Fibroblast of the conjunctiva (primary cell): ENCODE measurements at regions not wholly inside any gene's neighbourhood (a gene's known extent, or its start where the extent isn't known, plus 50 kb on each side); places are given as distances from the start of the nearest gene placed in this dataset.
"Not testable (repeated sequence)": the region's sequence is repeated elsewhere in the genome, so short reads cannot be mapped to it uniquely, and the experiment has no call there.

Source experiments
- DNase-seq: peaks from one replicate; pipeline ENCODE4 v3.0.0-alpha.2; 2010; ENCODE audit warnings: low read depth

DNA sequence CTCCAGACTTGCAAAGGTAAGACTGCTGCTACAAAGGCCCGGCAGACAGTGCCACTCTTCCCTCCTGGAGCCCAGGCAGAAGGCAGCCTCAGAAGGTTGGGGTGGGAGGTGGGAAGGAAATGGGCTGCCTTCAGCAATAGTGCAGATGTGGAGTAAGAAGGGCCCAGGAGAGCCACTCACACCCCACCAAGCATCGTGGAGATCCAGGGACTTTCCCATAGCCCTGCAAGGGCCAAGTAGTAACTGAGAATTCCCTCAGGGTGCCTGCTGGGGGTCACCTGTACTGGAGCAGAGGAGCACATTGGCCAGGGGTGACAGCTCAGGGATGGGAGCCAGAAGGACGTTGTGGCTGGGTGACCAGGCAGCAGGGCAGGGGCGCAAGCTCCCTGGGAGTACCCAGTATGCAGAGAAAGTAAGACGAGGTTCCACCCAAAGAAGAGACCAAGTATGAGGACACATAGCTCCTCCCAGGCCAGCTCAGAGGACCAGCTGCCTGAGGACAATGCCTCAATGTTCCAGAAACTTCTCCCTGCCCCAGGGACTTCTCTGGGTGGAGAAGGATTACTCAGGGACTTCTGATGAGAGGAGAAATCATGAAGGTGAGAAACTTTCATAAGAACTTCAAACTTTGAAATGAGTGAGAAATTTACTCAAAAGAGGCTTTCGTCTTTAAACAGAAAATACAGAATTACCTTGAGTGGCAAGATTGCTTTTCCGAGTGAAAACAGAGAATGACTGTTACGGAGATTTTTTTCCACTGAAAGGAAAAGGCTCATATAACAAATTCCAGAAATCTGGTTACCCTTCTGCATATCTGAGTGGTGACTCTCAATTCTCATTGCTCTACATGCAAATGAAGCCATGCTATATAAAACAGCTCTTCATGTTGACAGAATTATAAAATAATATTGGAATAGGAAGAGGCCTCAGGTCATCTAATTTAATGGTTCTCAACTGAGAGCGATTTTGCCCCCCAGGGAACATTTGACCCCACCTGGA is 87.9 kb upstream of the TRIO start:
- DNase-seq: no peak

DNA sequence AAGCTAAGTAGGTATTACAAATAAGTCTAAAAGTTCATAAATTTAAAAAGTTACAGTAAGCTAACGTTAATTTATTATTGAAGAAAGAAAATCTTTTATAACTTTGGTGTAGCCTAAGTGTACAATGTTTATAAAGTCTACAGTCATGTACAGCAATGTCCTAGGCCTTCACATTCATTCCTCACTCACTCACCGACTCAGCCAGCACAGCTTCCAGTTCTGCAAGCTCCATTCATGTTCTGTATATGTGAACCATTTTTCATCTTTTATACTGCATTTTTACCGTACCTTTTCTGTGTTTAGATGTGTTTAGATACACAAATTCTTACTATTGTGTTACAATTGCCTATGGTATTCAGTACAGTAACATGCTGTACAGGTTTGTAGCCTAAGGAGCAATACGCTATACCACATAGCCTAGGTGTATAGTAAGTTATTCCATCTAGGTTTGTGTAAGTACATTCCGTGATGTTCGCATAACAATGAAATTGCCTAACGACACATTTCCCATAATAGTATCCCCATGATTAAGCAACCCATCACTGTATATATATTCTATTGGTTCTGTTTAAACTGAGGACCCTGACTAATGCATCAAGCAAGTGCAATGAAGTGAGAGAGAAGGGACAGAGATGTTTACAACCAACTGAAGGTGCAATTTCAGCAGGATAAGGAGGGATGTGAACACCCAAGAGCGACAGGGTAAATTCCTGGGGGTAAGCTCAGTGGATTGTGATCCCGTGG is 88.9 kb upstream of the TRIO start:
- no peak for DNase-seq

DNA sequence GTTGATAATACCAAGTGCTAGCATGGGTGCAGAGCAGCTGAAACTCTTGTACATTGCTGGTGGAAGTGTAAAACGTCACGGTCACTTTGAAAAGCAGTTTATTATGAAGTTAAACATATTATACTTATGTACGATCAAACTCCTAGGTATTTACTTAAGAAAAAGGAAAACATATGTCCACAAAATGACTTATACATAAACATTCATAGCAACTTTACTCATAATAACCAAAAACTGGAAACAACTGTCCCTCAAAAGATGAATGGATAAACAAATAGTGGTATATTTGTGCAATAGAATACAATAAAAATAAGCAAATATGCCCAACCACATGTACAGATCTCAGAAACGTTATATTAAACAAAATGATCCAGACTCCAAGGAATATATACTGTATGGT is 92.3 kb upstream of the TRIO start:
- no peak for DNase-seq

DNA sequence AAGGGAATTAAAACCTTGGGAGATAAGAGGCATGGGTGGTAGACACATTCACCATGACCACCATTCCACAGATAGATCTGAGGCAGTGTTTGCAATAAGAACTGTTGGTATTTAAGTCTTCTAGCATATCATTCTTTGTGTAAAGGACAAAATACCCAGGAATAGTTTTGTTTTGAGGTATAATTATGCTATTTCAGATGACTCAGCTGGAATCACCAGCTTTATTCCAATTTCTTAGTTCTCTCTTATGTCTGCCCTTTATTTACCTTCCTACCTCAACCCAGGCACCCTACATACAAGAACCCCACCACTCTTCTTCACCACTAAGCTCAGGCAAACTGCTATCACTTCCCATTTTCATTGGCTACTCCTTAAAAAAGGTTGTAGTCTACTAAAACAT is 94.7 kb upstream of the TRIO start:
- DNase-seq: no peak

DNA sequence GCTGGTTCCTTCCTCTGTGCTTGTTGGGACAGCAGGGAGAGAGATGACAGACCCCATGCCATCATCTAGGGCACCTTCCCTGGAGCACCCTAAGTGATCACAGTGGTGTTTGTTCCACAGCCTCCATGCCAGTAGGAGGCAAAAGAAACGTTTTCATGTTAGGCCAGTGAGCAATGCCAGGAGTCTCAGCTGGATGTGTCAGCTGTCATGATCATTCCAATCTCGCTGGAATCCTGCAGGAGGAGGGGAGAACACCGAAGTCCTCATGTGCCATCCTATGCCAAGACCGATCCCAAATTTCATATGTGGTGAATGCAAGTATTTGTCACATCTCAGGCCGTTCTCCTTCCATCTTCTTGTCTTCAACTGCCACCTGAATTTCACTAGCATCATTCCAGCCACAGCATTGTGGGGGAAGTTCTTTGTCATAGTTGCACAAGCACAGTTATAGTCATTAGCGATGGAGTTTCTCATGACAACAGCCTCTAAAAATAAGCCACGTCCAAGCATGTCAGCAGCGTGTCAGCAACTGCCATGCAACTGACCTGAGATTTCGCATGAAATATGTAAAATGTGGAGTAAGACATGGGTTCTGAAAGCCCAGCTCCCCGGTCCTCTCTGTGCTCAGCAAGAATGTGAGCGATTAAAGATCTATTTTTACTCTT is 97.2 kb upstream of the DNAH5 start:
- no peak for DNase-seq

DNA sequence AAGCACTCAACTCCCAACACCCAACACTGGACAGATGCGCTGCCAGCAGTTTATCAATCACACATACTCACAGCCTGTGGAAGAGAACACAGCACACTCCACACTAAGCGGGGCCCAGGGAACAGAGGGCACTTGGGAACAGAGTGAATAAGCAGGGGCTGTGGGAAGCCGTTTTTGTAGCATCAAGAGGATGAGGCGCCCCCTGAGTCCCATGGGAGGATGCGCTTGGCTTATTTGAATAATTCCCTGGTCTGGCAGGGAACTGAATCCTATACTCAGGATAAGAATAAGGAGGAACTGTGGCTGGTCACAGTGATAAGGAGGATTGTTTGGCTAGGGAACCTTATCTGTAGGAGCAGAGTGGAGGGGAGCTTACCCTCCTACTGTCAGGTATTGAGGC is 96.1 kb upstream of the DNAH5 start:
- DNase-seq: no peak

DNA sequence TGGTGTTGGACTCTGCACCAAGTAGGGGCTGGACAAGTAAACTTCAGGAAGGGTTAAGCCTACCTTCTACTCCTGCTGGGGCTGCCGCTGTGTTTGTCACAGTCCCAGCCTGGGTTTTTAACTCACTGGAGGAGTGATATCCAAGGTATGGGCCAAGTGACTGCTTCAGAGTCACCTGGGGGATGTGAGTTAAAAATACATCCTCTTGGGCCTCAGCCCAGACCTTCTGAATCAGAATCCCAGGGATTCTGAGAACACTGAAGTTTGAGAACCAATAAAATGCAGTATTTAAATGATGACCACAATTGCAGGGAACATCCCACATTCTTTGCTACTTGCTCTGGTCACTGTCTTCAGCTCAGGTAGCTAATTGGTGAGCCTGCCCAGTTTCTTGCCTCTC is 95.1 kb upstream of the DNAH5 start:
- no peak for DNase-seq

DNA sequence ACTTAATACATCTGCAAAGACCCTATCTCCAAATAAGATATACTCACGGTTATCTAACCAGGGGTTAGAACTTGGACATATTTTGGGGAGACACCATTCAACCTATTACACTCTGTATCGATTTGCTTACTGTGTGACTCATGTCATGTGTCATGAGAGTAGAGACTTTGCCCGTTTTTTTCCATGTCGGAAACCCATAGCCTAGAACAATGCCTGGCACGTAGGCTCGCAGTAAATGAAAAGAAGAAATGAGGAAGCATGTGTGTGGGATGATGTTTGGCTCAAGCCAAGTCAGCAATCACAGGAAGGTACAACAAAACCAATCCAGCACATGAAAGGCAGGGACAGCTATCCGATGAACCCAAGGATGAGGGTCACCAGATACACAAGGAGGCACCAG is 94.6 kb upstream of the DNAH5 start:
- no peak for DNase-seq

DNA sequence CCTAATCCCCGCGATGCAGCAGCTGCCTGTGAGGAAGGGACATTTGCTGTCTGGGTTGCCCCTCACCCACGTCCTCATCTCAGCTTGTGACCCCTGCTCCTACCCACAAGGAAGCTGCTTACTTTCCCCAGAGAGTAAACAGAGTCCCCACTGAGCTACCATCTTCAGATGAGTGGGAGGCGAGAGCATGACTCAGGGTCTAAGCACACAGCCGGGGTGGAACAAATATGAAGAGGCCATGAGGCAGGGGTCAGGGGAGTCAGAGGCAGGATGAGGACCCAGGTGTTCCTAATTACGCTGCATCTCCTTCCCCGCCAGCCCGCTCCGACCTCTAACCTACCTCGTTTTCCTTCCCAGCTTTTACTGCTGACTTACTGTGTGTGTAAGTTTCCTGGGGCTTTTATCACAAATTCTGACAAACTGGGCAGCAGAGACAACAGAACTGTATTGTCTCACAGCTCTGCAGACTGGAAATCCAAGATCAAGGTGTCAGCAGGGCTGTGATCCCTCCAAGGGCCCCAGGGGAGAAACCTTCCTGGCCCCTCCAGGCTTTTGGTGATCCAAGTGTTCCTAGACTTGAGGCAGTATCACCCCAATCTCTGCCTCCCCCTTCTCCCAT is 94.0 kb upstream of the DNAH5 start:
- DNase-seq: peak; percentile 83

DNA sequence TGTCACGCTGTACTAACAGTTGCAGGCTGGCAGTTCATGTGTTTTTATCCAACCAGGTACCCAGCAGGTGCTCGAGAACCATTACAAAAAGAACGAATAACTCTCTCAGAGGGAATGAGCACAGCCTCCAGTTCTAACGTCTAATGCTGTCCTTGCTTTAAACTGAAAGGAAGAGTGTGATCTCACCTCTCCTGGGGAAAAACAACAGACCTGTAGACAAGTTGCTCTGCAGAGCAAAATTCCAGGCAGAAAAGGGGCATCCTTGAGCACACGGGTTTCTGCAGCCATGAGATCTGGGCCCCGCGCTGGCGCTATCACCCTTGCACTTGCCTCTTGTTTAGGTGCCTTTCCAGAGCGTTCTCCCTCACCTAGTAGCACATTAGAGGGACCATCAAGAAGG is 92.5 kb upstream of the DNAH5 start:
- DNase-seq: no peak

DNA sequence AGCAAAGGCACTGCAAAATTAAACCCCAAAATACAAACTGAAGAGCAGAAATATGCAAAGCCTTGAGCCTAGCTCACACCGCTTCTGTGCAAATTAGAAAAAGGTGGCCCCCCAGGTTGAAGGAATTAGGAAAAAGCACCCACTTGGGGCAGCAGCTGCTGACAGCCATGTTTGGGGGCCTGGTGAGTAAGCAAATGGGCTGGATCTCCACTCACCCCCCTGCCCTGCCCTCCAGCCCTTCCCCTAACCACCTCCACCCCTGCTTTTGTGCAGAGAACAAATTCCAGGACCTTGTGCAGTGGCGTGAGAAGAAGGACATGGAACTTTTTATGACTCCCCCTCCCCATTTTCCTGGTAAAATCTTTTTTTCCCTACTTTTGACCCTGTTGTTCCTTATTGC is 92.0 kb upstream of the DNAH5 start:
- no peak for DNase-seq

DNA sequence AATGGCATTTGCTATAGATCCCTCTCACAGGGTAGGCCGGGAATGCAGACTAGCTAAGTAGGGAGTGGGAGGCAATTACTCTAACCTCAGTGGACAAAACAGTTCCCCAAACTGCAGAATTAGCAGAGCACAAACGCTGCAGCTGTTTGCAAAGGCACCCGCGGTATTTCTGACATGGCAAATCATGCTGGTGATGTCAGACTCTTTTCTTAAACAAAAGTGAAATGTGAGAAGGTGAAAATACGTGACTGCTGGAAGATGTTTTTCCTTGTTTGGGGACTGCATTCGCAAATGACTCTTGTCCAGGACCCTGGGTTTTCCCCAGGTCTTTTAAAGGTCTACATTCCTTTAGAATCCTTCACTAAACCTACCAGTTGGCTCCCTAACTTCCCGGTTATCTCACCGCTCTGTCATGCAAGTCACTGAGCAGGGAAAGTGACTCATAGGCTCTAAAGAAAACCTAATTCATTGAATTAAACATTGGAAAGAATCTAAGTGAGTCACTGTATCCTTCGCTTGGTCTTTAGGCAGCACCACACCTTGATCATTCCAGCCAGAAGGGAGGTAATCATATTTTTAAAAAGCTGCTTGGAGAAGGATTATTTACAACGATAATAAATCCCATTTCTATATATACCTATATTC is 91.5 kb upstream of the DNAH5 start:
- peak; percentile 91 for DNase-seq

DNA sequence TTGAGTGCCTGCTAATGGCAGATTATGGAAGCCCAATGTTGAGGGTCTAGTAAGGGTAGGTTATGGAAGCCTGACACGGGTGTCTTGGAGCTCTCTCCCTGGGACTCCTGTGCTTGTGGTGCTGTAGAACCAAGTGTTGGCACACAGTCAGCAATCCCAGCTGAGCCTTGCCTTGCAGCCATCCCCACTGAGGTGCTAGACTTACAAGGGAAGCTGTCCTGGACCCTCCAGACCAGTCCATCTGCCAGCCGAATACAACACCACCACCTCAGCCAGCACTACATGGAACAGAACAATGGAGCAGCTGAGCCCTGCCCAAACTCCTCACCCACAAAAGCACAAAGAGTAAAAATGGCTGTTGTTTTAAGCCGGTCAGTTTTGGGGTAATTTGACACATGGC is 90.5 kb upstream of the DNAH5 start:
- DNase-seq: no peak

DNA sequence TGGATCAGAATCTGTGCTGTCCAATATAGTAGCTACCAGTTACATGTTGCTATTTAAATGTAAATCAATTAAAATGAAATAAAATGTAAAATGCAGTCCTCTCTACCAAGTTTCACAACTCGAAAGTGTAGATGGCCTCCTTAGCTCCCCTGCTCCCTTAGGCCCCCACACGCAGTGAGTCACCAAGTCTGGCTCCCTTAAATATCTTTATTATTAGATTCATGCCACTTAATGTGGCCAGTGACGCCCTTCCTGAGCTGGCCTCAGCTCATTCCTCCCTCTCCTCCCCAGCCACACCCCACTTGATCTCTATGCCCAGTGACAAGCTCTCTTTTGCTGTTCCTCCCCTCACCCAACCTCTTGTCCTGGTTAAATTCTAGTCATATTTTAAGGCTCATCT is 88.4 kb upstream of the DNAH5 start:
- no peak for DNase-seq

DNA sequence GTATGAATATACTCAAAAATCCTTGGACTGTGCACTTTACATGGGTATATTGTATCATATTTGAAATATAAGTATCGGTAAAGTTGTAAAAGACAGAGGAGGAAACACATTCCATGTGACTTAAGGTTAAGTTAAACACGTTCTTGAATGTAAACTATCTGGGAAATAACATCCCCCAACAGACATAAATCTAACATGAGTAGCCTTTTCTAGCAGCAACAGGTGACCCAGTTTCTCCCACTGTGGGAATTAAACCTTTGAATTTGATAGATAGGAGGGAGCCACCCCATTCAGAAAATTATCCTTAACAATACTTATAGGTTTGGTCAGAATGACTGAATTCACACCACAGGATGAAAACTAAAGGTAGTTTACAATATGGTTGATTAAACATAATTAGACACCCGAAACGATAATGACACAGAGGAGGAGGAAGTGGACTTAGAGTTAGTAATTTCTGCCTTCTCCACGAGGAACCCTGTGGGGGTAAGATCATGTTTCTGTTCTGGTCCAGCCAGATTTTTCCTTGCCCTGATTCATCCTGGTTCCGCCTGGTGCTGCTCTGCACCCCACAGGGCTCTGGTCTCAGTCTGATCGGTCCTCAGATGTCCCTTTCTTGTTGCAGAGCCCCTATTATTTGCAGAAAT is 84.6 kb upstream of the DNAH5 start:
- no peak for DNase-seq

DNA sequence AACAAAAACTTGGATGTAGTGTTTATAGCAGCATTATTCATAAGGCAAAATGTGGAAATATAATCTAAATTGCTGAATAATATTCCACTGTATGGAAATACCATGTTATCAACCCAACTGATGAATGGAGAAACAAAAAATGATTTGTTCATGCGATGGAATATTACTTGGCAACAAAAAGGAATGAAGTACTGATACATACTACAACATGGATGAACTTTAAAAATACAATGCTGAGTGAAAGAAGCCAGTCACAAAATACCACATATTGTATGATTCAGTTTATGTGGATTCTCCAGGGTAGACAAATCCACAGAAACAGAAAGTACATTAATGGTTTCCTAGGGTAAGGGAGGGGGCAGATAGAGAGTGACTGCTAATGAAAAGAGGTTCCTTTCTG is 83.7 kb upstream of the DNAH5 start:
- no peak for DNase-seq

DNA sequence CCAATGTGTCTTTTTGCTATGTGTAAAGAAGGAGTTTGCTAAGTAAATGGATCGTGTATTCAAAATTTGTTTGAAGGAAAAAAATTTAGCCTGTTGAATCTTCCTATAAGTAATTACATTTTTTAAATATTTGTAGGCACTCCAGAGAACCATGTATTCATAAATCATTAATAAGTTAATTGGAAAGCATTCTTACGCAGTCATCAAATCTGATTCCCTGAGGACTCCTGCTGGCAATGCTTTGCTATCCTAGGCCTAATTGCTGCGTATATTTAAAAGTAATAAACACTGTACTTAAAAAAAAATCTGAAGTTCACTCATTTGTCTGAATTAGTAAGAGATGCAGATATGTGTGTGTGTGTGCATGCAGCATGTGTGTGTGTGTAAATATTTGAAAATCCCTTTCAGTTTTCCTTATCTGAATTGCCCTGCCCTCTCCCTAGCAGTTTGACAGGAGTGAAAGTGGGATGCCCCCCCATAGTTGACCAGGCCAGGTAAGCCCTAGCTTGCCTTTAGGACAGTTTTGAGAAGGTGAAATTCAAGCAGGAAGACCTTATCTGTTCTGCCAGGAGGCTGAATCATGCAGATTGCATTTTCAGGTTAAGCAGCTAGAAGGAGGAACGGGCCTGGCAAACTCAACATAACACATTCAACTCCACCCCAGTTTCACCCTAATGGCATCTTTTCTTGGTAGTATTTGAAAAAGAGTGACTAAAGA is 81.2 kb upstream of the DNAH5 start:
- no peak for DNase-seq

DNA sequence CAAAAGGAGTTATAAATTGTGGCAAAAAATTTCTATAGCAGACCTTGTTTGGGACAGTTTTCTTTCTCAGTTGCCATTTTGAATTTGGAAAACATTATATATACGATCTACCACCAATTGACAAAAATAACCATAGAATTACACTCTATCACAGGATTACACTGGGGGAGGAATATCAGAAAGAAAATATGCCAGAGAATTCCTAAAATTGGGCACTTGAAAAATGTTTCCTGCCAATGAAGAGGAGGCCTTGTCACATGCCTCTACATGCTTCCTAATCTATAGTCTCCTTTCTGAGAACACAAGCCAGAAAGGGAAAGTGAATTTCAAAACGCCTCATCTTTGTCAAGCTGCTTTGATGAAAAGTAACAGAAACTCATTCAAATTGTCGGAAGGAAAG is 78.5 kb upstream of the DNAH5 start:
- DNase-seq: no peak

DNA sequence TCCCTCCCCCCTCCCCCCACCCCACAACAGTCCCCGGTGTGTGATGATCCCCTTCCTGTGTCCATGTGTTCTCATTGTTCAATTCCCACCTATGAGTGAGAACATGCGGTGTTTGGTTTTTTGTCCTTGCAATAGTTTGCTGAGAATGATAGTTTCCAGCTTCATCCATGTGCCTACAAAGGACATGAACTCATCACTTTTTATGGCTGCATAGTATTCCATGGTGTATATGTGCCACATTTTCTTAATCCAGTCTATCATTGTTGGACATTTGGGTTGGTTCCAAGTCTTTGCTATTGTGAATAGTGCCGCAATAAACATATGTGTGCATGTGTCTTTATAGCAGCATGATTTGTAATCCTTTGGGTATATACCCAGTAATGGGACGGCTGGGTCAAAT is 76.5 kb upstream of the DNAH5 start:
- DNase-seq: not testable (repeated sequence)

DNA sequence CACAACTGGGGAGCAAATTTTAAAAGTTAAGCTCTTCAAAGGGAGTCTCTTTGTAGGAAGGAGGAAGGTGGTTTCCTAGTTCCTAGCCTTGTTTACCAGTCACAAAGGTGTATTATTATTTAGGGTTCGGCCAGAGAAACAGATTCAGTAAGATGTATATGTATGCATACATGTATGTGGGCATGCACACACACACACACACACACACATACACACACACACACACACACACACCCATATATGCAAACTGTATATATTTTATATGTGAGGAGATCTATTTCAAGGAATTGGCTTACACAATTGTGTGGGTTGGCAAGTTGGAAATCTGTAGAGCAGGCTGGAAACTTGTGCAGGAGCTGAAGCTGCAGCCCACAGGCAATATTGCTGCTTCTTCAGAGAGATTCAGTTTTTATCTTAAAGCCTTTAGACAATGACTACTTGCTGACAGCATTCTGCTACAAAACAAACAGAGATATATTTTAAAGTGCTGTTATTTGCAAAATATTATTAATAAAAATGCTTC is 75.3 kb upstream of the DNAH5 start:
- DNase-seq: no peak
